HL-60 (cell line): ENCODE measurements at regions not wholly inside any gene's neighbourhood (a gene's known extent, or its start where the extent isn't known, plus 50 kb on each side); places are given as distances from the start of the nearest gene placed in this dataset.

Experiments used
- CTCF ChIP-seq: IDR thresholded peaks from one replicate; pipeline ENCODE4 v1.5.1; 2011; ENCODE audit warnings: low read length, control low read depth, inconsistent platforms; ENCODE audit not compliant: insufficient read depth
- GABPA ChIP-seq: IDR thresholded peaks from 2 replicates; pipeline ENCODE4 v1.6.1; 2012; ENCODE audit warnings: low read depth
- POLR2AphosphoS5 ChIP-seq: IDR thresholded peaks from 2 replicates; pipeline ENCODE4 v1.6.1; 2012; ENCODE audit warnings: low read depth
- REST ChIP-seq: IDR thresholded peaks from 2 replicates; pipeline ENCODE4 v1.6.1; 2012; ENCODE audit warnings: low read depth; ENCODE audit not compliant: insufficient replicate concordance

- TF ChIP-seq CTCF (no peak), POLR2AphosphoS5 (no peak), GABPA (no peak), REST (no peak)
Measured at GRCh38 chr1:3955196-3955772, 55.2 kb upstream of the C1orf174 start.
